Right atrium auricular region (tissue), 2 donors: ENCODE measurements at regions not wholly inside any gene's neighbourhood (a gene's known extent, or its start where the extent isn't known, plus 50 kb on each side); places are given as distances from the start of the nearest gene placed in this dataset.
A peak's percentile ranks its signal among the peaks of the same experiment; 100 is the strongest.

Source experiments
- DNase-seq: peaks from one replicate; pipeline ENCODE4 v3.0.0-alpha.2; 2019; ENCODE audit warnings: low spot score
- H3K27ac ChIP-seq, 2 donors: fragments of 200-600 bp; sonication (generic); 1 replicate in 1 of 2; 2 replicates in 1 of 2; pipeline ENCODE4 v1.5.1; 2016 to 2019
- H3K27me3 ChIP-seq, 2 donors: fragments of 200-600 bp; sonication (generic); one replicate each; pipeline versions ENCODE4 v1.5.1 to v1.6.0; 2017 to 2019
- H3K36me3 ChIP-seq: fragments of 200-600 bp; sonication (generic); one replicate; pipeline ENCODE4 v1.5.1; 2016
- H3K4me1 ChIP-seq, 2 donors: fragments of 200-600 bp; sonication (generic); one replicate each; pipeline versions ENCODE4 v1.5.1 to v1.6.0; 2017 to 2019
- H3K4me3 ChIP-seq, 2 donors: fragments of 200-600 bp; sonication (generic); 1 replicate in 1 of 2; 2 replicates in 1 of 2; pipeline ENCODE4 v1.5.1; 2017 to 2019; ENCODE audit warnings: mild to moderate bottlenecking in 1 of 2, moderate library complexity in 1 of 2
- H3K9me3 ChIP-seq, 2 donors: fragments of 200-600 bp; sonication (generic); one replicate each; pipeline ENCODE4 v1.5.1; 2019
- TF ChIP-seq, protein P1 (sequence below), 2 donors: fragments of 200-600 bp; sonication (generic); IDR thresholded peaks; one replicate each; pipeline ENCODE4 v1.5.1; 2019; ENCODE audit warnings: antibody characterized with exemption in 2 of 2

DNA sequence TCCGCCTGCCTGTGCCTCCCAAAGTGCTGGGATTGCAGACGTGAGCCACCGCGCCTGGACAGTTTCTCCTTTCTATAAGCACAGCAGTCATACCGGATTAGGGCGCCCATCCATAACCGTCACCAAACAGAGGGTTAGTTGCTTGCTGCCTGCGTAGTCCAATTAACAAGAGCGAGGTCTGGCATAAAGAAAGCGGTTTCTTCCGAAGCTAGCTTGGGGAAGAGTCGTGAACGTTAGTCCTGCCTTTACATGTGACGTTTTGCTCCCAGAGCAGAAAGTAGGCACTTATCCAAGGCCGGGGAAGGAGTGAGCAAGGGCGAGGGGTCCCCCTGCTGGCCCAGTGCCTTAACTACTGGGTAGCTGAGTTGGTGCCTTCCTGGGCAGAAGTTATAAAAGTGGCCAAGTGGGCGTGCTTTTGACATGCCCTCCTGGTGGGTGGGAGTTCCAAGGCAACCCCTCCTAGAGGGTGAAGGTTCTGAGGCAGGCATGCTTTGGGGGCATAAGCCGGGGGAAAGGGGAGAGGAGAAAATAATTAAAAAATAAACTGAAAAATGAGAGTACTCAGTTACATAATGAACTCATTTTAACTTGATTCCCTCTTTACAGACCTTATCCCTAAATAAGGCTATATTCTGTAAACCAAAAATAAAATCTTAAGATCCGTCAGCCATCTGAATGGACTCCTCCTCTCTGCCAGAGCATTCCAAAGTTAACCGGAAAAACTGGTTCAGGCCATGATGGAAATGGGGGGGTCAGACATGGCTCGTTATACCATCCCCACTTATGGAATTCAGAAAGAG is 88.0 kb downstream of the FAM217A start:
- DNase-seq, result peak; percentile 94
- H3K4me3 ChIP-seq, result peak overlapping the region; percentile 24 to 48
- H3K27me3 ChIP-seq, result no peaks in the 10 kb centered on the region
- peak overlapping the region; percentile 44 to 73 for H3K27ac ChIP-seq
- H3K36me3 ChIP-seq, result no peaks in the 10 kb centered on the region
- H3K4me1 ChIP-seq, result peaks cover 0 to 13% of the 10 kb centered on the region in 2 donors
- no peaks in the 10 kb centered on the region for H3K9me3 ChIP-seq
- TF ChIP-seq, protein P1, sequence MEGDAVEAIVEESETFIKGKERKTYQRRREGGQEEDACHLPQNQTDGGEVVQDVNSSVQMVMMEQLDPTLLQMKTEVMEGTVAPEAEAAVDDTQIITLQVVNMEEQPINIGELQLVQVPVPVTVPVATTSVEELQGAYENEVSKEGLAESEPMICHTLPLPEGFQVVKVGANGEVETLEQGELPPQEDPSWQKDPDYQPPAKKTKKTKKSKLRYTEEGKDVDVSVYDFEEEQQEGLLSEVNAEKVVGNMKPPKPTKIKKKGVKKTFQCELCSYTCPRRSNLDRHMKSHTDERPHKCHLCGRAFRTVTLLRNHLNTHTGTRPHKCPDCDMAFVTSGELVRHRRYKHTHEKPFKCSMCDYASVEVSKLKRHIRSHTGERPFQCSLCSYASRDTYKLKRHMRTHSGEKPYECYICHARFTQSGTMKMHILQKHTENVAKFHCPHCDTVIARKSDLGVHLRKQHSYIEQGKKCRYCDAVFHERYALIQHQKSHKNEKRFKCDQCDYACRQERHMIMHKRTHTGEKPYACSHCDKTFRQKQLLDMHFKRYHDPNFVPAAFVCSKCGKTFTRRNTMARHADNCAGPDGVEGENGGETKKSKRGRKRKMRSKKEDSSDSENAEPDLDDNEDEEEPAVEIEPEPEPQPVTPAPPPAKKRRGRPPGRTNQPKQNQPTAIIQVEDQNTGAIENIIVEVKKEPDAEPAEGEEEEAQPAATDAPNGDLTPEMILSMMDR (IDR thresholded peaks at IDR 0.05), result peak; percentile 68 to 89

DNA sequence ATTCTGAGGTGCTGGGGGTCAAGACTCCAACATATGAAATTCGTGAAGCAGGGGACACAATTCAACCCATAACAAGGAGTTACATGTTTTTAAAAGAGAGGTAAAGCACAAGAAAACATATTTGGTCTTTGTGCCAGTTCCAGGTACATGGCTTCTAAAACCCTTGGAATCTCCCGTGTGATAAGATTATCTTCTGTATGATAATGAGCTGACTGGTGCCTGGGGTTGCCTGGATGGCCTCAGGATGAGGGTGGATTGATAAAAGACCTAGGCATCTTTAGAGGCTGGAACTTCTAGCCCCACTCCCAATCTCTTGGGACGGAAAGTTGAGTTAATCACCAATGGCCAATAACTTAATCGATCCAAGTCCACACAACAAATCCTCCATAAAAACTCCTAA is 87.0 kb downstream of the FAM217A start:
- no peak overlapping the region for H3K4me3 ChIP-seq
- H3K9me3 ChIP-seq, result no peaks in the 10 kb centered on the region
- H3K27ac ChIP-seq, result no peak overlapping the region
- H3K4me1 ChIP-seq, result peaks cover 0 to 10% of the 10 kb centered on the region in 2 donors
- TF ChIP-seq, protein P1 (IDR thresholded peaks at IDR 0.05), result no peak
- no peaks in the 10 kb centered on the region for H3K36me3 ChIP-seq
- no peak for DNase-seq
- H3K27me3 ChIP-seq, result no peaks in the 10 kb centered on the region

DNA sequence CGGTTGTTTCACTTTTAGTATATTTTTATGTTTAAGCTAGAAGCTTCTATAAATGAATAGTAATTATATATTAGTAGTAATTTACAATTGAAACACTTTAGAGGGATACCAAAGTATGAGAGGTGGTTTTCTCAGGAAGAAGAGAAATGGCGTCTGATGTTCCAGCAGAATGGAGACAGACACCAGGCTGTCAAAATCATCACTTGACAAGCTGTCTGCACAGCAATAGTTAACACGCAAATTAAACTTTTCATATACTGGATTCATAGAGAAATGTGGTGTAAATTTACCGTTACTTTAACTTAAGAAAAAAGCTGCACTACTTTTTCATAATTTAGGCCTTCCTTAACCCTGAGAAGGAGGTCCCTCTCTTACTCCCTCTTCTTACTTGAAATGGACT is 82.6 kb downstream of the FAM217A start:
- Histone ChIP-seq H3K27ac (no peak overlapping the region), H3K9me3 (no peaks in the 10 kb centered on the region), H3K36me3 (no peaks in the 10 kb centered on the region), H3K4me1 (no peaks in the 10 kb centered on the region), H3K4me3 (no peak overlapping the region), H3K27me3 (no peaks in the 10 kb centered on the region)
- TF ChIP-seq, protein P1 (IDR thresholded peaks at IDR 0.05), result no peak
- DNase-seq, result no peak

DNA sequence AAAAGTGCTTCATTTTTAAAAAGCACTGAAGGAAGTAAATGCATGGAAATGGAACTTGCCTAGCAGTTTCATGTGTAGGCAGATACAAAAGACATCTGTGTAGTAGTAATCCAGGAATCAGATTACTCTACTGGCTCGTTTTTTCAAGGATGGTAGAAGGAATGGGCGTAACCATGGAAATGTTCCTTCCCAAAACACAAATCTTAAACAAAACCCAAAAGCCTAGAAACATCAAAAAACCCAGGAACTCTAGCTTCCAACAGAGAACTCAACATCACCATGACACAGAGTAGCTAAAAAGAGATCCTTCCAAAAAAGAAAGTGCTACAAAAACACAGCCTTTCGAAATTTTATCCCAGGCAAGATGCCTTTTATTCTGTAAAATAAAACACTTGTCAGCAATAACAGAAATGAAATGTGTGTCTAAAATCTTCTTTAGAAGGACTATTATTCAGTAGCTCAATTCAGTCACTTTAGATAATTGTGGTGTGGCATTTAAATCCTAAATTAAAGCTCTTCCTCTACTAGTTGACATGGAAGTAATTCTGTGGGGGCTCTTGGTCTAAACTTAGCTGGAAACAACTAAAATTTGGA is 81.7 kb downstream of the FAM217A start:
- Histone ChIP-seq H3K27ac (no peak overlapping the region), H3K4me3 (no peak overlapping the region), H3K9me3 (no peaks in the 10 kb centered on the region), H3K4me1 (no peaks in the 10 kb centered on the region), H3K36me3 (no peaks in the 10 kb centered on the region), H3K27me3 (no peaks in the 10 kb centered on the region)
- no peak for DNase-seq
- TF ChIP-seq, protein P1 (IDR thresholded peaks at IDR 0.05), result no peak

DNA sequence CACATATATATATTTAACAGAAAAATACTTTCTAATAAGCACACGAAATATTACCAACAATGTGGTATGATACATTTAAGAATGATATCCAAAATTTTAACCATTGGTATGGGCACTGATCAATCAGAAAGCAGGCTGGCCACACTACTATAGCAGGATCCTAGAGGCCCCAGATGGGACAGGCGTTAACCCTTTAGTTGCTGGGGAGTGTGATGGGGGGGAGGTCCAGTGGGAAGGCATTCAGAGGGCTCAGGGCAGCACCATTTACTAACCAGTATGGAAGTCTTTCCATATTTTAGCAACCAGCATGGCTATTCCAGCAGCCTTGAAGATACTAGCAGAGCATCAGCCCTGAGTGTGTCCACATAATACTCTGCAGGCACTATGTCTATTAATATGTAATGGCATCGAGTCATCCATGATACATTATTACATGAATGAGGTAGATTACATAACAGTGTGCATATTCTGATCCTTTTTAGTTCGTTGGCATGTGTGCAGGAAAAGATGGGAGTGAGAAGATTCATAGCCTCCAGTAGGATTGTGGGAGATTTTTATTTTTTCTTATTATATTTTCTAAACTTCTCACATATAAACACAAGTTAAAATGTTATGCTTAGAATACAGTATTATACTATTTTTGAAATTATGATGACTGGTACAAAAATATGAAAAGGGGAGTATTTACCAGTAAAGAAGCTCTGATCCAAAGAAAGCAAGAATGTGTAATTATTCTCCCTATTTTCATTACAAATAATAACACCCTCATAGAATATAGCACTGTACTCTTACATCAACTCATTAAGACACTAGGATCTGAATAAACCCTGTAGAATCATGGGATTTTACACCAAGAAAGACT is 78.9 kb downstream of the FAM217A start:
- Histone ChIP-seq H3K27me3 (no peaks in the 10 kb centered on the region), H3K27ac (no peak overlapping the region), H3K4me1 (no peaks in the 10 kb centered on the region), H3K9me3 (no peaks in the 10 kb centered on the region), H3K36me3 (no peaks in the 10 kb centered on the region), H3K4me3 (no peak overlapping the region)
- TF ChIP-seq, protein P1 (IDR thresholded peaks at IDR 0.05), result no peak
- no peak for DNase-seq
